ENCODE measurements at regions not wholly inside any gene's neighbourhood (a gene's known extent, or its start where the extent isn't known, plus 50 kb on each side); places are given as distances from the start of the nearest gene placed in this dataset.

DNA sequence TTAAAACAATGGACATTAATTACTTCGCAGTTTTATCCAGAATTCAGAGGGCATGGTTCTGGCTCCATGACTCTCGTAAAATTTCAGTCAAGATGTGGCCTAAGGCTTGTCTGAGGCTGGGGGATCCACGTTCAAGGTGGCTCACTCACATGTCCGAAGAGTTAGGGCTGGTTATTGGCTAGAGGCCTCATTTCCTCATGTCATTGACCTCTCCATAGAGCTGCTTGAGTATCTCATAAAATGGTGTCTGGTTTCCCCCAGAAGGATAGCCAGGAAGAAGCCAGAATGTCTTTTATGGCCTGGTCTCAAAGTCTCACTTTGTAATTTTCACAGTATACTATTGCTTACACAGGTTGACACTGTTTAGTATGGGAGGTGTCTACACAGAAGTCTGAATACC is 67.3 kb upstream of the DCBLD2 start:
- TF ChIP-seq, protein P1, sequence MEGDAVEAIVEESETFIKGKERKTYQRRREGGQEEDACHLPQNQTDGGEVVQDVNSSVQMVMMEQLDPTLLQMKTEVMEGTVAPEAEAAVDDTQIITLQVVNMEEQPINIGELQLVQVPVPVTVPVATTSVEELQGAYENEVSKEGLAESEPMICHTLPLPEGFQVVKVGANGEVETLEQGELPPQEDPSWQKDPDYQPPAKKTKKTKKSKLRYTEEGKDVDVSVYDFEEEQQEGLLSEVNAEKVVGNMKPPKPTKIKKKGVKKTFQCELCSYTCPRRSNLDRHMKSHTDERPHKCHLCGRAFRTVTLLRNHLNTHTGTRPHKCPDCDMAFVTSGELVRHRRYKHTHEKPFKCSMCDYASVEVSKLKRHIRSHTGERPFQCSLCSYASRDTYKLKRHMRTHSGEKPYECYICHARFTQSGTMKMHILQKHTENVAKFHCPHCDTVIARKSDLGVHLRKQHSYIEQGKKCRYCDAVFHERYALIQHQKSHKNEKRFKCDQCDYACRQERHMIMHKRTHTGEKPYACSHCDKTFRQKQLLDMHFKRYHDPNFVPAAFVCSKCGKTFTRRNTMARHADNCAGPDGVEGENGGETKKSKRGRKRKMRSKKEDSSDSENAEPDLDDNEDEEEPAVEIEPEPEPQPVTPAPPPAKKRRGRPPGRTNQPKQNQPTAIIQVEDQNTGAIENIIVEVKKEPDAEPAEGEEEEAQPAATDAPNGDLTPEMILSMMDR (IDR thresholded peaks at IDR 0.05): no peak
- TF ChIP-seq POLR2A (IDR thresholded peaks at IDR 0.05): no peak

Measured in esophagus squamous epithelium (tissue), 4 donors.